HG02610 (cell line): ENCODE measurements at regions not wholly inside any gene's neighbourhood (a gene's known extent, or its start where the extent isn't known, plus 50 kb on each side); places are given as distances from the start of the nearest gene placed in this dataset.

Experiments
- ATAC-seq: cut with Tn5 transposase; IDR thresholded peaks from one replicate; pipeline ENCODE4 v1.9.1; 2021; ENCODE audit warnings: mild to moderate bottlenecking, moderate library complexity; ENCODE audit not compliant: unreplicated experiment

DNA sequence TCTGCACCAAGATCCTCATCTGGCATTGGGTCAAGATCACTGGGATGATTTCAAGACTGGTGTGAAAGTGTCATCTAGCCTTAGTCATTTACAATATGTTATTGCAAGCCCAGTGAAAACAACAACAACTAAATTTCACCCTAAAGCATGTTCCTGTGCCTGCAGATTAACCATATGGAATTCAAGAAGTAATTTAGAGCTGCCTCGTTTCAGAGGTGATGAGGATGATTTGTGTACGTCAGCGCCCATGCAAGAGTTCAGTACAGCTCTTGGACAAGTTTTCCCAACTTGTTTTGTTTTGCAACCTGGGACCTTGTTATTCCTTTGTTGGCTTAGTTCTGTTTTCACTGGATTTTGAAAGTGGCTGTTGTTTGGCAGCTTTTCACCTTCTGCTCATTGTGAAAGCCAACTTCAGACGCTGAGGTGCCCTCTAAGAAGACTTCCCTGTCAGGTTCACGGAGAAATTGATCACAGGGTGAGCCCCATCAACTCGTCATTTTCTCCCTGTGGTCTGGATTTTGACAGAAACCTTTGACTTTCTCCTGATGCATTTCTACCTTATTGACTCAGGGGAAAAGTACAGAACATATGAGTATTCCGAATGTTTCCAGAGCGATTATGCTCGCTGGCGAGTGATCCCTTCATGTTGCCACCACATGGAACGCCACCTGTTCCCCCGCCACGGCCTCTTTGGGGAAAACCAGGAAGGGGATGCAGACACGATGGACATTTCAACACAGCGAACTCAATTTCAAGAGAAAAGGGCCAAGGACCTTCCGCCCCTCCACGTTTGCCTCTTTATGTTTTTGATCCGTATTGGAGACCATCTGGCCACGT is 85.6 kb downstream of the FOXL1 start:
- ATAC-seq, result no peak

DNA sequence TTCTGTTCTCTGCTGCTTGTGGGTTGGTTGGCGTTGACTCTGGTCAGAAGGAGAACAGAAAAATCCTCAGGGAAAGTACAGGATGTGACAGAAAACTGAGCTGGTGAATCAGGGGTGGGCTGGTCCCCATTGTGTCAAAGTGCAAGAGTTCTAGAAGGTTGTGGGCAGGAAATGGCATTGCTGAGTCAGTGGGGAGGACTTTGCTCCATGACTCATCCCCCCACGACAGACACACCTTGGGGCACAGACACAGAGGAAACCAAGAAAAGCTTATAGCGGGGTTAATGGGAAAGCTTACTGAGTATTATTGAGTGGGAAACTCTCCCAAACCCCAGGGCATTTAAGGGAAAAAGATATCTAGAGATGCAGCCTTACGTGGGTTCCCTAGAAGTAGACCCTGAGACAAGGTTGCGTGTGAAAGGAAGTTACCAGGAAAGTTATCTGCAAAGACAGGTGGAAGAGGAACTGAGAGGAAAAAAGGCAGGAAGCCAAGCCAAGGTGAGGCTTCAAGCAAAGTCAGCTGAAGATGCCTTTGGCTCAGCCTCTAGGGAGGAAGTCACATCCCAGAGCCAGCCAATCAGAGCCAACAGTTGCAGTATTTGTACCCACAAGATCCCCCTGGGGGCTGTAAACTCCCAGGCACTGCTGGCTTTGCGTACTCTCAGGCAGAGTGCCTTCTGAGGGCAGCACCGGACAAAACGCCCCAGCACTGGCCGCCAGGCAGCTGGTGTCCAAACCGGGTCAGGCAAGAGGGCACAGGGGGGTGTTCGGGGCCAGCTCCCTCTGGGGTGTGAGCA is 86.4 kb downstream of the FOXL1 start:
- ATAC-seq, result peak; percentile 70

DNA sequence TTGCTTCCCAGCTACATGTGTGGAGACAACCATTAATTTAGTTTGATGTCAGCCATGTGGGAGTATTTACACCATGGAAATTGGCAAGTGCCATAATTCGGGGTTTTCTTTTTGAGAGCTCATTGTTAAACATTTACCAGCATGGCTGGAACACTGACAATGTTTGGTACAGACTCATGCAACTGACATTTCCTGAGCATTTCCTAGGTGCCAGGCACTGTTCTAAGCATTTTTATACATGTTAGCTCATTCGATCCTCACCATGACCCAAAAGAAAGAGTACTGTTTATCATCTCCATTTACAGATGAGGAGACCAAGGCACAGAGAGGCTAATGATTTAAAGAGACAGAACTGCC is 86.9 kb downstream of the FOXL1 start:
- no peak for ATAC-seq

DNA sequence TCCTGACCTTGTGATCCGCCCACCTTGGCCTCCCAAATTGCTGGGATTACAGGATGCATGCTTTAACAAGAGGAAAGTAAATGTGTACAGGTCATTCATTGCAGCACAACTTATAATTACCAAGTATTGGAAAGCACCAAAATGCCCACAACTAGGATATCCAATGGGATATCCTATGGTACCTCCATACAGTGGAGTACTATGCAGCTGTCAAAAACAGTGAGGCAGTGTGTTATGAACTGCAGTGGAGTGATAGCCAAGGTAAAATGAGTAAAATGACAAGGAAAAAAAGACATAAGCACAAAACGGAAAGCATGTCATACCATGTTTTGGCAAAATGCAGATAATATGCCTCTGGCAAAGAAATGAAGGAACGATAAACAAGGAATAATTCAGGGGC is 87.6 kb downstream of the FOXL1 start:
- ATAC-seq, result no peak

DNA sequence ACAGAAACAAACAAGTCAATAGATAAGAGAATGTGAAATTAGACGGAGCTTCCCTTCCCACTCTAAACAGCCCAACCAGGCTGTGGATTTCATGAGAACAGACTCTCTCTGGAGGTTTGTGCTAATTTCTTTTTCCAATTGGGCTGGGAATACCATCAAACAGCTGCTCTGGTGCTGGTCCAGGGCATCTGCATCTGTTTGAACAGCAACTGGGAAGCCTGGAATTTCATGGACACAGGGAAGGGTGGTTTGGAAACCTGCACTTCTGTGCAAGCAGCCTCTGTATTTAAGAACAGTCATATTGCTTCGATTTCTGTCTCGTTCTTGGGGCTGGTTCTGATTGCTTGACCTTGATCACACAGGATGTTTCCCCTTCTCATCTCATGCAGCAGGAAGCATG is 88.7 kb downstream of the FOXL1 start:
- no peak for ATAC-seq

DNA sequence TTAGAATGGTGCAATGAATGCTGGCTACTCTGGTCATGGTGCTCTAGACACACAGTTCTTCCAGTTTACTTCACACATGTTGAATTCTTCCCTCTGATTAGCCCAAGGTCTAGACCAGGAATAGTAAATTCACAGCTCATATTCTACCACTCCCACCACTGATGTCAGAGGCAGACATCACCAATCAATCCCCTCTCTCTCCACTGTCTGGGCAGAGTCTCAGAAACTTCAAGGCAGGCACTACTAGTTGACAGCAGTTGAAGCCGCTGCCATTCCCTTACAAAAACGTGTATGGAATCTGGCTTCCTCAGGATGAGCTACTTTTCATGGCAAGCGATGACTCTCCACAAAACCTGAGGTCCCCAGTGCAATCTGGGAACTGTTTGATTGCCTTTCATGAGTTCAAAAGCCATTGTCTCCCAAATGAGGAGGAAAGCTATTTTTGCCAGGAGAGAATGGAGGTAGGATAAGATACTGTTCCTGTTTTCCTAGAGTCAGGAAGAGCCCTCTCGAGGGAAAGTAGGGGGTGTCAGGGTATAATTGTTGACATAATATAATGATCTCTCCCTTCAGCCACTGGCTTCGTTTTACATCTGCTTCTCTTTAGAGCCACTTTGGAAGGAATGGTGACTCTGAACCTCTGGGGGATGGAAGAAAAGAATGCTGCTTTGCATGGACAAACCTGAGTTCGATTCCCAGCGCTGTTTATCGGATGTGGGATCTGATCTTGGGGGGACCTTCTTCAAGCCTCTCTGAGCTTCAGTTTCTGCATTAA is 90.0 kb downstream of the FOXL1 start:
- ATAC-seq, result no peak

DNA sequence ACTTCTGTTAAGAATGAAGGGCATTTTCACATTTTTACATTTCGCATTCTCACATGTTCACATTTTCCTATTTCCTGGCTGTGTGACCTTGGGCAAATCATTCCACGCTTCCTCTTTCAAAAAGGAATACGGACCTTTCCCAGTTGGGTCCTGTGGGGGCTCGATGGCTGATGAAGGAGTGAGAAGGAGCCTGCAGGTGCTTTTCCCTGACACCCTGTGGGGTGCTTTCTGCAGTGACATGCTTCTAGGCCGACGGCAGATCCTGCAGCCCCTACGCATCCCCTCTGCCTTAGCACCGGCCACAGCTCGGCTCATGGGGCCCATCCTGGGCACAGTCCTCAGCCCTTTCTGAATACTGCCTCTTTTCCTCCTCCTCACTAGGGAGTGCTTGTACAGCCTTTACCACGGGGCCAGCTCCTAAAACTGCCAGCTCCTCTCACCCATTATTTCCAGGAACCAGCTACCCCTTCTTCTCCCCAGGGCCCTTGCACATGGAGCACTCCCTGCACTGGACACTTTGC is 91.0 kb downstream of the FOXL1 start:
- no peak for ATAC-seq

DNA sequence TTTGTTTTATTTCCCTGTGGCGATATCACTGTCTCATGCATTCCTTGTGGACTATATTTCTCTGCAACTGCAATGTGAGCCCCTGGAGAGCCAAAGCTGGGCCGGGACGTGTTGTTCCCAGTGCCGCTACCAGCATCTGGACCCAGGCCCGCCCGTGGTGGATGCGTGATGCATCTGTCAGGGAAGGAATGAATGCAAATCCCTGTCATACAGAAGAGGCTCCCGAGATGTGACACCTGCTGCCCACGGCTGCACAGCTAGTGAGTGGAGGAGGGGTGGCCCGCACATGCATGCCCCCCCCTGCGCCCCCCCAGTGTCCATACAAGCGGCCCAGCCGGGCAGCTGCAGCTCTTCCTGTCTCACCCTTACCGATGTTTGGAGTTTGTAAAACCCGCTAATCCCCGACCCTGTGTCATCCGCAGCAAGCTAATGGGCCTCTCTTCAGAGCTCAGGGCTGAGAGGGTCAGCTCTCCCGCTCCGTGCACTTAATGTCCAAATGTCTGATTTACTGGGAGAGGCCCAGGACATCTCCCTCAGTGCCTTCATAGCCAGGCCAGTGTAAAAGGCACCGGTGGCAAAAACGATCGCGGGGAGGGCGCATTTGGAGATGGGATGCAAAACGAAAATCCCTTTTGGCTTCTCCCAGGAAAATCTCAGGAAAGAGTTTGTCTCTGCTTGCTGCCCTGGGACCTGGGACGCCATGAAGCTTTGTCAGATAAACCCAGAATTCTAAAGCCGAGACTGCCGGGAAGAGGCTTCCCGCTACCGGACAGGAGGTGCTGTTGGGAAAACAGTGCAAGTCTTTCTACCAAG is 91.8 kb downstream of the FOXL1 start:
- ATAC-seq, result no peak

DNA sequence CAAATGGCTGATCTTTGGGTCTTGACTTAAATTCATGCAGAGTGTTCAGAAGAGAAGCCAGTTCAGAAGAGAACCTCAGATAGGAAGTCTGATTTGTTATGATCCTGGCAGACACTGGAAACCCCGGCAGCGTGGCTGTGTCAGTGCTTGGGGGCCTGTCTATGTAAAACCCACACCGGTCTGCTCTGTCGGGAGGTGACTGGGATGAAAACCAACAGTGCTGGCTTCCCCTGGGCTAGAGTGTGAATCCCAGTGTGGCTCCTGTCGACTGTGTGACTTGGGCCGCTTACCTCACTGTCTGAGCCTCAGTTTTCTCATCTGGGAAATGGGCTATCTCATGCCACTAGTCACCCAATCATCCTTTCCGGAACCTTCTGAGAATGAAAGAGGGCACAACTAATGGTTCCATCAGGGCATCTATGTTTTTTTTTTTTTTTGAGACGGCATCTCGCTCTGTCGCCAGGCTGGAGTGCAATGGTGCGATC is 92.4 kb downstream of the FOXL1 start:
- ATAC-seq, result no peak

DNA sequence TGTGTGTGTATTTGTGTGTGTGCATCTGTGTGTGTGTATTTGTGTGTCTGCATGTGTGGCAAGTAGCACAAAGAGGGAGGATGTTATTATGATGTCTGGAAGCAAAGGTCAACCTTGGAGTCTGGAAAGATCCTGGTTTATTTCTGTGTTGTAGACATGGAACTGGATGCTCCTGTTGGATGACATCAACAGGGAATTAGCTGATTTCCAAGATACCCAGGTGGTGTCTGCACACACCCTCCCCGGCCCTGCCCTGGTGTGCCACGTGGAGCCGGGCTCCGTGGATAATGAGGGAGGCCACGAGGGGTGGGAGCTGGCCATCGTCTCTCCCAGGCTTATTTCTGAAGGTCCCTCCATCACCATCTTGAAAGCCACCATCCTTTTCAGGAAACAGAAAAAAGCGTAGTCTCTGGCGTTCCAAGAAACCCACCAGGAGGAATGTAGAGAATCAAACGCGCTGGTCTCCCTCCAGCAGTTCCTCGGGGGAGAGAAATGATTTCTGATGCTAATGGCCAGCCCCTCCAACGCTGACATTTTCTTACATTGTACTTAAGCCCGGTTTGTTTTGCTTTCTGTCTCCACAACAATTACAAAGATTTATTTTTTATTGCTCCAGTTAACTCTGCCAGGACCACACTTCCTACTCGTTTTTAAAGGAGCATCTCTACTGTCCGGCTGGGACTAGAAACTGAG is 93.3 kb downstream of the FOXL1 start:
- ATAC-seq, result no peak

DNA sequence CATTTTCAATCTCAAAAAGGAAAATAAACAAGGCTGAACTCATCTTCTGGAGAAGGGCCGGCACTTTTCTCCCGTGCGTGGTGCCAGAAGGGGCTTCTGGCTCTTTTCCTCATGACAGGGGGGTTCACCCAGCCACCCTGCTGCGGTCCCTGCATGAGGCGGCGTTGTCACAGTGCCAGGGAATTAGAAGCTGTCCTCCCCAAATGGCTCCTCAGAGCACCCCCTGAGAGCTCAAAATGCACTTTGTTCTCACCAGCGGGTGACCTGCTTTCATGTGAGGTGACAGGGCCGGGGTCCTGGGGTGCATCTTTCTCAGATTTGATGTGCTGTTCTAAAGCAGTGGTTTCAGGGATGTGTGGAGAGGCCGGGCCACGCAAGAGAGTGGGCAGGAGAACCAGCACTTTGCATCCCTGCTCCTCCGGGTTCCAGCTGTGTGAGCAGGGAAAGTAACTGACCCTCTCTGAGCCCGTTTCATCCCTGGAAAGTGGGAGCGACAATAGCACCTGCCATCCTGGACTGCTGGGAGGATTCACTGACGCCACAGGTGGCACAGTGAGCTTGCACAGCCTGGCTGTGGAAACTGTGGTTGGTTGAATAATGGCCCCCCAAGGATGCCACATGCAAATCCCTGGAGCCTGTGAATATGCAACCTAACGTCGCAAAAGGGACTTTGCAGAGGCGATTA is 94.0 kb downstream of the FOXL1 start:
- ATAC-seq, result no peak

DNA sequence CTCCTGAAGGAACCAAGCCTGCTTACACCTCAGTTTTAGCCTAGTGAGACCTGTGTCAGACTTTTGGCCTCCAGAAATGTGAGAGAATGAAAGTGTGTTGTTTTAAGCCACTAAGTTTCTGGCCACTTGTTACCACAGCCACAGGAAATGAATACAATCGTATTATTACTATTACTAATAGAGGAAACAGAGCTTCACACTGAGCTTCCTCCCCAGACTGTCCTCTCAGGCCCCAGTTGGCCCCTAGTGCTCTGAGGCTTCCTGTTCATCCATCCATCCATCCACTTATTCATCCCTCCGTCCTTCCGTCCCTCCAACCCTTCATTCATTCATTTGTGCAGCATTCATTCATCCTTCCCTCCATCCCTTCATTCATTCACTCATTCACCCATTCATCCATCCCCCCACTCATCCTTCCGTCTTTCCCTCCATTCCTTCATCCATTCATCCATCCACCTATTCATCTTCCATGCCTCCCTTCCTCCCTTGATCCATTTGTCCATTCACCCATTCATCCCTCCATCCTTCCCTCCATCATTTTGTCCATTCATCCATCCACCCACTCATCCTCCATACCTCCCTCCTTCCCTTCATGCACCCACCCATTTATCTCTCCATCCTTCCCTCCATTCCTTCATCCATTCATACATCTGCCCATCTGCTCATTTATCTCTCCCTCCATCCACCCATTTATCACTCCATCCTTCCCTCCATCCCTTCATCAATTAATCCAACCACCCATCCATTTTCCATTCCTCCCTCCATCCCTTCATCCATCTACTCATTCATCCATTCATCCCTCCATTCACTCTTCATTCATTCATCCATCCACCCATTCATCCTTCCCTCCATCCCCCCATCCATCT is 95.0 kb downstream of the FOXL1 start:
- no peak for ATAC-seq

DNA sequence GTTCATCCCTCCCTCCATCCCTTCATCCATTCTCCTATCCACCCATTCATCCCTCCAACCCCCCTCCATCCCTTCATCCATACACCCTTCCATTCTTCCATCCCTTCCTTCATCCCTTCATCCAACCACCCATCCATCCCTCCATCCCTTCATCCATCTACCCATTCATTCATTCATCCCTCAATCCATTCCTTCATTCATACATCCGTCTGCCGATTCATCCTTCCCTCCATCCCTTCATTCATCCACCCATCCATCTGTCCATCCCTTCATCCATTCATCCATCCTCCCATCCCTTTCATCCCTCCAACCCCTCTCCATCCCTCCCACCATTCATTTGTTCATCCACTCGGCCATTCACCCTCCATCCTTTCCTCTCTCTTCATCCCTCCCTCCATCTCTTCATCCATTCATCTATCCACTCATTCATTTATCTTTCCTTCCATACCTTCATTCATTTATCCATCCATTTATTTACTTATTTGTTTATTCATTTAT is 95.7 kb downstream of the FOXL1 start:
- ATAC-seq, result no peak

DNA sequence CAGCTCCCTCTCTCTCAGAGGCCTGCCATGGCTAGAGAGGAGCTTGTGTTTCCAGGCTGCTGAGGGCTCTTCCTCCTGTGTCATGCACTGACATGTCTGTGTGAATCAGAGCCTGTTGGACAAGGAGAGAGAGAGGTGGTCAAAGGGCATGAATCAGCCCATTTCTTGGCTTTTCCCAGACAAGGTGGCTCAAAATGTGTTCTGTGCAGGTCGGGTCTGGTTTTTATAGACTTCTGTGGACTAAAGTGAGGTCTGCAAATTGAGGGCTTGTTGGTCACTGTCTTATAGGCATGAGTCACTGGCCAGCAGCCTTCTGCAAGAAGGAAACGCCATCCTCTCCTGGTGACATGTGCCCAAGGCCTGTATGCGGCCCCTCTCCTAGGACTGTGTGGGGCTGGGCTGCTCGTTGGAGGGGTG is 97.9 kb downstream of the FOXL1 start:
- ATAC-seq, result no peak

DNA sequence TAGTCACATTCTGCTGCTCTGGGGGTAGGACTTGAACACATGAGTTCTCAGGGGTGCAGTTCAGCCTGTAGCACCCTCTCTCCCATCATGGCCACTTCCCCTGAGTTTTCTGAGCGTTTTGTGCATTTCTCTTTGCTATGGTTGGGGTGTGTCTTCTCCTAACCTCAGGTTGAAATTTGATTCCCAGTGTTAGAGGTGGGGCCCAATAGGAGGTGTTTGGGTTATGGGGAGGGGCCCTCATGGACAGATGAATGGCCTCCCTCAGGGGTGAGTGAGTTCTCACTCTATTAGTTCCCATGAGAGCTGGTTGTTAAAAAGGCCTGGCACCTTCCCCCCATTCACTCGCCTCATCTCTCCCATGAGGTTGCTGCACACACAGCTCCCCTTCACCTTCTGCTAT is 101.1 kb downstream of the FOXL1 start:
- ATAC-seq, result no peak

DNA sequence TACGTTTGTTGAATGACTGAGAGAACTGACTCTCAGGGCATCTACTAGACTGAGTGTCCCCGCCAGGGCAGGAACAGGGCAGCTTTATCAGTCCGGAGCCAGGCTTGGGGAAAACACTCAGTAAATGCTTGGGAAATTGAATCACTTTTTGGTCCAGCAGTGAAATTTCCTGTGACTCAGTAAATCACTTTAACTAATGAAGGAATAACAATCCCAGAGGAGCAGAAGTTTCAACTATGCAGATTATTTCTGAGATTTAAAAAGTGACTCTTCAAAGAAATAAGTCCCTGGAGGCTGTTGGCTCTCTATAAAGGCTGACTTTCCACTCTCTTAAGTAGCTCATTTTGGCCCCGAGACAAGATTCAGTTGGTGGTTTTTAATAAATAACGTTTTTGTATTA is 101.8 kb downstream of the FOXL1 start:
- no peak for ATAC-seq

DNA sequence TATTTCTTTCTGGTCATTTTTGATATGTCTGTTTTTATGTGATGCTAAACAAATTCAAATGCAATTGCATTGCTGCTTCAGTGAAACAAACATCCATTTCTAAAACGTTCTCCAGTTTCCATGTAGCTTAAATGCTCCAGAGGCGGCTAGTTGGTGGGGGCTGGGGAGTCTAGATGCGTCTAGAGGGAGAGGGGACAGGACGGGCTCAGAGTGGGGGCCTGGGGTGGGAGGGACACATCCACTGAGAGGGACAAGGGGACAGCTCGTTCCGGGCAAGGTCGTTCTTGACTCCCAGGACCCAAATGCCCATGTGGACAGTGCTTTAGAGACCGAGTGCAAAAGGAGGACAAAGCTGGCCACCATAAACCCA is 102.3 kb downstream of the FOXL1 start:
- no peak for ATAC-seq
